ENCODE measurements at regions not wholly inside any gene's neighbourhood (a gene's known extent, or its start where the extent isn't known, plus 50 kb on each side); places are given as distances from the start of the nearest gene placed in this dataset.
A peak's percentile ranks its signal among the peaks of the same experiment; 100 is the strongest.

- Mint-ChIP-seq H3K4me1 (peaks cover 5% of the 10 kb centered on the region), H3K27ac (no peak overlapping the region), H3K27me3 (ENCODE audit: low read depth in 3 of 3) (no peaks in the 10 kb centered on the region), H3K9me3 (peaks cover 0 to 3% (median 0%) of the 10 kb centered on the region in 7 donors), H3K4me3 (no peak overlapping the region), H3K36me3 (no peaks in the 10 kb centered on the region)
- H3K4me2 ChIP-seq (replicated peaks; ENCODE audit: extremely low read depth, low read length, poor library complexity, severe bottlenecking): no peak overlapping the region
- H3K9ac ChIP-seq (ENCODE audit: insufficient read depth, low read length, poor library complexity, severe bottlenecking): no peak overlapping the region
- H3K79me2 ChIP-seq (ENCODE audit: insufficient read depth, low read length): no peaks in the 10 kb centered on the region
- H3K4me1 ChIP-seq (ENCODE audit: control insufficient read depth in 1 of 2, insufficient read depth in 2 of 2, low read length in 2 of 2): no peaks in the 10 kb centered on the region
- H3K9me3 ChIP-seq (replicated peaks in 1 of 2; ENCODE audit: control insufficient read depth in 1 of 2, insufficient read depth in 1 of 2, low read length in 2 of 2): no peaks in the 10 kb centered on the region
- H4K20me1 ChIP-seq (ENCODE audit: insufficient read depth, low read length): no peaks in the 10 kb centered on the region
- intact Hi-C loops (cut with micrococcal nuclease): no loop called here
- no peak for TF ChIP-seq CTCF (IDR thresholded peaks at IDR 0.05)
- DNase-seq: no peak
- H3K36me3 ChIP-seq (replicated peaks in 1 of 2; ENCODE audit: control insufficient read depth in 1 of 2, insufficient read depth in 2 of 2, low read length in 2 of 2): no peaks in the 10 kb centered on the region
- no peak overlapping the region for H3K4me3 ChIP-seq (replicated peaks in 1 of 3; ENCODE audit: low read depth in 2 of 3, low read length in 3 of 3)
- WGBS (ENCODE audit: insufficient coverage): 7% methylated on average over 2 of the region's 5 CpGs
- H3K27me3 ChIP-seq (ENCODE audit: control insufficient read depth in 2 of 2, insufficient read depth in 2 of 2, low read length in 2 of 2): no peaks in the 10 kb centered on the region
- no peak overlapping the region for H2AFZ ChIP-seq (ENCODE audit: insufficient read depth, low read depth, low read length, poor library complexity, severe bottlenecking)
- H3K27ac ChIP-seq (ENCODE audit: low read depth in 1 of 2, low read length in 2 of 2): no peak overlapping the region
Observed at GRCh38 chr5:43772764-43773477, 169.9 kb downstream of the NNT start.

- no peaks in the 10 kb centered on the region for H3K79me2 ChIP-seq (ENCODE audit: insufficient read depth, low read length)
- Mint-ChIP-seq H3K4me3 (no peak overlapping the region), H3K4me1 (peaks cover 5% of the 10 kb centered on the region), H3K9me3 (peaks cover 0 to 5% (median 0%) of the 10 kb centered on the region in 7 donors), H3K36me3 (no peaks in the 10 kb centered on the region), H3K27me3 (ENCODE audit: low read depth in 3 of 3) (no peaks in the 10 kb centered on the region), H3K27ac (peak overlapping the region in 1 of 7 donors; percentile 10)
- no peak for DNase-seq
- H2AFZ ChIP-seq (ENCODE audit: insufficient read depth, low read depth, low read length, poor library complexity, severe bottlenecking): no peak overlapping the region
- H3K27me3 ChIP-seq (ENCODE audit: control insufficient read depth in 2 of 2, insufficient read depth in 2 of 2, low read length in 2 of 2): no peaks in the 10 kb centered on the region
- no peaks in the 10 kb centered on the region for H3K36me3 ChIP-seq (replicated peaks in 1 of 2; ENCODE audit: control insufficient read depth in 1 of 2, insufficient read depth in 2 of 2, low read length in 2 of 2)
- no peaks in the 10 kb centered on the region for H3K9me3 ChIP-seq (replicated peaks in 1 of 2; ENCODE audit: control insufficient read depth in 1 of 2, insufficient read depth in 1 of 2, low read length in 2 of 2)
- no peaks in the 10 kb centered on the region for H4K20me1 ChIP-seq (ENCODE audit: insufficient read depth, low read length)
- no CpG with 5 or more reads among the region's 1 CpG for WGBS (ENCODE audit: insufficient coverage)
- no peak overlapping the region for H3K9ac ChIP-seq (ENCODE audit: insufficient read depth, low read length, poor library complexity, severe bottlenecking)
- H3K4me3 ChIP-seq (replicated peaks in 1 of 3; ENCODE audit: low read depth in 2 of 3, low read length in 3 of 3): no peak overlapping the region
- no peaks in the 10 kb centered on the region for H3K4me1 ChIP-seq (ENCODE audit: control insufficient read depth in 1 of 2, insufficient read depth in 2 of 2, low read length in 2 of 2)
- no peak overlapping the region for H3K27ac ChIP-seq (ENCODE audit: low read depth in 1 of 2, low read length in 2 of 2)
- TF ChIP-seq CTCF (IDR thresholded peaks at IDR 0.05): no peak
- intact Hi-C loops (cut with micrococcal nuclease): no loop called here
- no peak overlapping the region for H3K4me2 ChIP-seq (replicated peaks; ENCODE audit: extremely low read depth, low read length, poor library complexity, severe bottlenecking)
Observed at GRCh38 chr5:43772458-43772763, 169.4 kb downstream of the NNT start.
